ENCODE measurements at regions not wholly inside any gene's neighbourhood (a gene's known extent, or its start where the extent isn't known, plus 50 kb on each side); places are given as distances from the start of the nearest gene placed in this dataset.

GRCh38 chr1:175265091-175265490, 72.5 kb upstream of the KIAA0040 start:
- intact Hi-C loops (cut with micrococcal nuclease; ENCODE audit: unreplicated experiment) = no loop called here
- no TSS peak for BruUV-seq (replicated peaks)
- H3K27ac ChIP-seq (ENCODE audit: control insufficient read depth, insufficient read depth) = no peak overlapping the region
- no peaks in the 10 kb centered on the region for H4K20me1 ChIP-seq (ENCODE audit: control insufficient read depth, insufficient read depth)
- CTCF ChIA-PET = interaction anchor here (1.1 to 1.8 kb wide), 3 partner anchors 20 to 110 kb away, joined by 3 to 4 read pairs (median 3); no protein-coding TSS in a partner anchor
- no peak overlapping the region for H2AFZ ChIP-seq (ENCODE audit: control insufficient read depth, low read depth, low read length)
- H3K4me2 ChIP-seq (ENCODE audit: control insufficient read depth, insufficient read depth) = no peak overlapping the region
- no peaks in the 10 kb centered on the region for H3K79me2 ChIP-seq (ENCODE audit: control insufficient read depth, insufficient read depth, low read length)
- FAIRE-seq (no peak), ATAC-seq (no peak), DNase-seq (ENCODE audit: low read depth, low spot score) (no peak)
- H3K9me3 ChIP-seq (replicated peaks; ENCODE audit: control insufficient read depth, insufficient read depth, low read length) = no peaks in the 10 kb centered on the region; the same call in 2 of the 3 replicates
- POLR2A ChIA-PET = no interaction called here
- no peaks in the 10 kb centered on the region for H3K4me1 ChIP-seq (ENCODE audit: control insufficient read depth, insufficient read depth, low read length)
- H3K9ac ChIP-seq (ENCODE audit: control insufficient read depth, insufficient read depth, low read length) = no peak overlapping the region
- TF ChIP-seq RFX5 (IDR thresholded peaks at IDR 0.05; ENCODE audit: low read depth, low read length) (no peak), CREB1 (IDR thresholded peaks at IDR 0.05; ENCODE audit: low read depth) (no peak), TAF1 (IDR thresholded peaks at IDR 0.05; ENCODE audit: borderline replicate concordance, low read depth, low read length) (no peak), HDAC6 (IDR thresholded peaks at IDR 0.05; ENCODE audit: unreplicated experiment) (no peak), SRF (IDR thresholded peaks at IDR 0.05; ENCODE audit: low read depth in 2 of 2, low read length in 2 of 2) (no peak), NR2F1 (conservative IDR thresholded peaks at IDR 0.05) (no peak), E2F4 (IDR thresholded peaks at IDR 0.05; ENCODE audit: low read depth, low read length) (no peak), NRF1 (conservative IDR thresholded peaks at IDR 0.05; ENCODE audit: low read depth, low read length) (no peak), RAD51 (IDR thresholded peaks at IDR 0.05) (no peak), SMARCA5 (IDR thresholded peaks at IDR 0.05) (no peak), SP1 (IDR thresholded peaks at IDR 0.05; ENCODE audit: low read depth, low read length) (no peak), ZBED1 (IDR thresholded peaks at IDR 0.05; ENCODE audit: borderline replicate concordance) (no peak), CEBPB (IDR thresholded peaks at IDR 0.05; ENCODE audit: borderline replicate concordance in 1 of 2, low read depth in 2 of 2, low read length in 2 of 2) (no peak), MLLT1 (IDR thresholded peaks at IDR 0.05) (no peak), ZNF207 (IDR thresholded peaks at IDR 0.05; ENCODE audit: borderline replicate concordance) (no peak), RBBP5 (conservative IDR thresholded peaks at IDR 0.05) (no peak), MEF2B (IDR thresholded peaks at IDR 0.05; ENCODE audit: partially characterized antibody, poor library complexity, severe bottlenecking) (no peak), BCL11A (IDR thresholded peaks at IDR 0.05; ENCODE audit: low read depth, low read length) (no peak), EGR1 (IDR thresholded peaks at IDR 0.05; ENCODE audit: borderline replicate concordance in 1 of 2, low read depth in 2 of 2, low read length in 2 of 2) (no peak), ZNF622 (IDR thresholded peaks at IDR 0.05) (no peak)
- WGBS (ENCODE audit: insufficient coverage, insufficient replicate concordance, low lambda C conversion rate, missing lambda C conversion rate) = 36% methylated on average over 2 of the region's 2 CpGs
- H3K27me3 ChIP-seq (replicated peaks in 1 of 2; ENCODE audit: control insufficient read depth in 2 of 2, insufficient read depth in 2 of 2, low read length in 1 of 2) = no peaks in the 10 kb centered on the region; a peak in 1 of 4 replicates
- H3K4me3 ChIP-seq = no peak overlapping the region
- in situ Hi-C loops (cut with MboI) = no loop called here
- no peaks in the 10 kb centered on the region for H3K36me3 ChIP-seq (ENCODE audit: control insufficient read depth in 2 of 2, insufficient read depth in 2 of 2, low read length in 1 of 2)
- RAD21 ChIA-PET (ENCODE audit: unreplicated experiment) = interaction anchor here (1.2 kb wide), 1 partner anchor 110 kb away, joined by 3 read pairs; no protein-coding TSS in a partner anchor
- SMC1A ChIA-PET (ENCODE audit: uncharacterized antibody, unreplicated experiment) = interaction anchor here (1.0 to 1.2 kb wide), 2 partner anchors 11 to 52 kb away, joined by 3 to 4 read pairs; no protein-coding TSS in a partner anchor
